ENCODE measurements at regions not wholly inside any gene's neighbourhood (a gene's known extent, or its start where the extent isn't known, plus 50 kb on each side); places are given as distances from the start of the nearest gene placed in this dataset.

DNA sequence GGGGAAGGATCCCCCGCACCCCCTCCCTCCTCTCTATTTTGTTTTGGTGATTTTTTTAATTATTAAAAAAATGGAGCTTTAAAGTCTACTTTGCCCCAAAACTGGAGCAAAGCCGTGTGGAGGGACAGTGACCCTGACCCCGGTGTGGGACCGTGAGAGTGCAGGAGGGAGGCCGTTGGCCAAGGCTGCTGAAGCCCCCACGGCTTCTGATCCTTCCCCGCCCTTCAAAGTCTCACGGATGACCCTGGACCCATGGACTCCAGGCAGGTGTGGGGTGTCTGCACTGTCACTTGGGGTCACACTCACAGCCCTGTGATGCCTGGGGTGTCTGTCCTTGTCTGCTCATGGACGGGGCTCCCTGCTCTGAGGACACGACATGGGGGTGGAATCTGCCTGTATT lies 133.3 kb downstream of the CPZ start:
- TF ChIP-seq POLR2AphosphoS5 (IDR thresholded peaks at IDR 0.05; ENCODE audit: low read depth, low read length): no peak
- no peak for TF ChIP-seq FOXP2 (optimal IDR thresholded peaks at IDR 0.05; ENCODE audit: borderline replicate concordance, extremely low read depth, extremely low read length, insufficient read depth)
- no peak for TF ChIP-seq TAF1 (IDR thresholded peaks at IDR 0.05; ENCODE audit: borderline replicate concordance, insufficient read depth, low read length)
- TF ChIP-seq SIN3A (IDR thresholded peaks at IDR 0.05; ENCODE audit: borderline replicate concordance, insufficient read depth, low read length): no peak
- TF ChIP-seq REST (IDR thresholded peaks at IDR 0.05; ENCODE audit: insufficient read depth in 1 of 2, low read depth in 2 of 2, low read length in 2 of 2): no peak

GRCh38 chr4:8725071-8725841 lies 132.7 kb downstream of the CPZ start:
- TF ChIP-seq POLR2AphosphoS5 (IDR thresholded peaks at IDR 0.05; ENCODE audit: low read depth, low read length): no peak
- TF ChIP-seq FOXP2 (optimal IDR thresholded peaks at IDR 0.05; ENCODE audit: borderline replicate concordance, extremely low read depth, extremely low read length, insufficient read depth): no peak
- no peak for TF ChIP-seq REST (IDR thresholded peaks at IDR 0.05; ENCODE audit: insufficient read depth in 1 of 2, low read depth in 2 of 2, low read length in 2 of 2)
- TF ChIP-seq TAF1 (IDR thresholded peaks at IDR 0.05; ENCODE audit: borderline replicate concordance, insufficient read depth, low read length): no peak
- no peak for TF ChIP-seq SIN3A (IDR thresholded peaks at IDR 0.05; ENCODE audit: borderline replicate concordance, insufficient read depth, low read length)

DNA sequence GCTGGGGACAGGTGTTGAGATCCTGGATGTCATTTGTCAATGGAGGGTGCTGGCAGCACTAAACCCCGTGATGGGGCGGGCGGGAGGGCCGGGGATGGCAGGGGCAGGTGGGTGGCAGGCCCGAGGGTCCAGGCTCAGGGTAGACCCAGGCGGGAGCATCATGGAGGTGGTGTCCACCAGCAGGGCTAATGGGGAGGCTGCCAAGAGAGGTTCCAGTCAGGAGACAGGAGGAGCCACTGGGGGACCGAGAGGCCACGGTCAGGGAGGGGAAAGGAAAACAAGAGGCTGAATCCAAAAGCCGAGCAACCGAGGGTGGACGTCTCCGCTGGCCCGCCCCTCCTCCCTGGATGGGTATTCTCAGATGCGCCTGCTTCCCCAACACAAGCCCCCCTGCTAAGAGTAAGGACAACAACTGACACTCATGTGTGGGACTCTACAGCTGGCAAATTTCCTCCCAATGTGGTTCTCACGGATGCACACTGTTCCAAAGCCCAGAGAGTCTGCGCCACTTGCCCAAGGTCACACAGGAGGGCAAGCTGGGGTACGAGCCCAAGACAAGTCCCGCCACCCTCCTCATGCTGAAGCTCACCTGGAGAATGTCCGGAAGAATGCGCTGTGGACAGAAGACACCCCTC lies 132.0 kb downstream of the CPZ start:
- TF ChIP-seq REST (IDR thresholded peaks at IDR 0.05; ENCODE audit: insufficient read depth in 1 of 2, low read depth in 2 of 2, low read length in 2 of 2): no peak
- TF ChIP-seq TAF1 (IDR thresholded peaks at IDR 0.05; ENCODE audit: borderline replicate concordance, insufficient read depth, low read length): no peak
- no peak for TF ChIP-seq SIN3A (IDR thresholded peaks at IDR 0.05; ENCODE audit: borderline replicate concordance, insufficient read depth, low read length)

- no peak for TF ChIP-seq POLR2AphosphoS5 (IDR thresholded peaks at IDR 0.05; ENCODE audit: low read depth, low read length)
- no peak for TF ChIP-seq SIN3A (IDR thresholded peaks at IDR 0.05; ENCODE audit: borderline replicate concordance, insufficient read depth, low read length)
- TF ChIP-seq TAF1 (IDR thresholded peaks at IDR 0.05; ENCODE audit: borderline replicate concordance, insufficient read depth, low read length): no peak
- TF ChIP-seq REST (IDR thresholded peaks at IDR 0.05; ENCODE audit: insufficient read depth in 1 of 2, low read depth in 2 of 2, low read length in 2 of 2): no peak
- TF ChIP-seq FOXP2 (optimal IDR thresholded peaks at IDR 0.05; ENCODE audit: borderline replicate concordance, extremely low read depth, extremely low read length, insufficient read depth): no peak
Measured at GRCh38 chr4:8723222-8723980, 130.8 kb downstream of the CPZ start.

Measured in PFSK-1 (cell line).